OCI-M1 (cell line): ENCODE measurements at regions not wholly inside any gene's neighbourhood (a gene's known extent, or its start where the extent isn't known, plus 50 kb on each side); places are given as distances from the start of the nearest gene placed in this dataset.

ENCODE experiments used
- DNase-seq: peaks from one replicate; lab custom pipeline; 2025; lab: John Stamatoyannopoulos, UW

- DNase-seq: no peak
These were observed 52.5 kb upstream of the NEDD4L start for GRCh38 chr18:57991552-57991951.

- no peak for DNase-seq
These were observed 54.5 kb upstream of the NEDD4L start for GRCh38 chr18:57989536-57989935.

GRCh38 chr18:57984490-57985115 lies 59.4 kb upstream of the NEDD4L start:
- no peak for DNase-seq

- DNase-seq: no peak
These were observed 60.1 kb upstream of the NEDD4L start for GRCh38 chr18:57983965-57984364.

- peak; percentile 3 for DNase-seq
These were observed 60.6 kb upstream of the NEDD4L start for GRCh38 chr18:57983472-57983871.

GRCh38 chr18:57982372-57983021 lies 61.5 kb upstream of the NEDD4L start:
- DNase-seq: peak; percentile 77

GRCh38 chr18:57981308-57982028 lies 62.6 kb upstream of the NEDD4L start:
- DNase-seq: no peak

GRCh38 chr18:57980573-57981307 lies 63.3 kb upstream of the NEDD4L start:
- DNase-seq: no peak

- peak; percentile 17 for DNase-seq
These were observed 67.7 kb upstream of the NEDD4L start for GRCh38 chr18:57976230-57976773.

- DNase-seq: peak; percentile 9
These were observed 68.2 kb upstream of the NEDD4L start for GRCh38 chr18:57975805-57976204.

- no peak for DNase-seq
These were observed 69.3 kb upstream of the NEDD4L start for GRCh38 chr18:57974585-57975265.

GRCh38 chr18:57973889-57974288 lies 70.1 kb upstream of the NEDD4L start:
- DNase-seq: no peak

- DNase-seq: peak; percentile 35
These were observed 73.5 kb upstream of the NEDD4L start for GRCh38 chr18:57970356-57971095.

GRCh38 chr18:57969824-57970223 lies 74.2 kb upstream of the NEDD4L start:
- no peak for DNase-seq

- DNase-seq: peak; percentile 8
These were observed 78.8 kb upstream of the NEDD4L start for GRCh38 chr18:57965246-57965645.

GRCh38 chr18:57961876-57962505 lies 82.0 kb upstream of the NEDD4L start:
- no peak for DNase-seq

- no peak for DNase-seq
These were observed 82.6 kb upstream of the NEDD4L start for GRCh38 chr18:57961411-57961810.

- peak; percentile 41 for DNase-seq
These were observed 84.7 kb upstream of the NEDD4L start for GRCh38 chr18:57959278-57959677.

GRCh38 chr18:57957210-57957609 lies 86.8 kb upstream of the NEDD4L start:
- peak; percentile 69 for DNase-seq

- DNase-seq: no peak
These were observed 87.5 kb upstream of the NEDD4L start for GRCh38 chr18:57956491-57956890.
